ENCODE measurements at regions not wholly inside any gene's neighbourhood (a gene's known extent, or its start where the extent isn't known, plus 50 kb on each side); places are given as distances from the start of the nearest gene placed in this dataset.

- Histone ChIP-seq H3K4me1 (no peaks in the 10 kb centered on the region), H3K4me3 (ENCODE audit: low read depth, low read length) (no peak overlapping the region), H3K36me3 (no peaks in the 10 kb centered on the region), H3K9me3 (no peaks in the 10 kb centered on the region), H3K27me3 (no peaks in the 10 kb centered on the region)
- no peak for DNase-seq
- TF ChIP-seq CTCF (IDR thresholded peaks at IDR 0.05; ENCODE audit: low read depth, low read length): no peak
Observed at GRCh38 chr3:13133471-13133981, 60.3 kb upstream of the IQSEC1 start.

GRCh38 chr3:13132731-13133410 lies 59.6 kb upstream of the IQSEC1 start:
- no peak for TF ChIP-seq CTCF (IDR thresholded peaks at IDR 0.05; ENCODE audit: low read depth, low read length)

GRCh38 chr3:13132281-13132680 lies 59.1 kb upstream of the IQSEC1 start:
- TF ChIP-seq CTCF (IDR thresholded peaks at IDR 0.05; ENCODE audit: low read depth, low read length): no peak
- DNase-seq: no peak
- Histone ChIP-seq H3K4me3 (ENCODE audit: low read depth, low read length) (no peak overlapping the region), H3K9me3 (no peaks in the 10 kb centered on the region), H3K36me3 (no peaks in the 10 kb centered on the region), H3K4me1 (no peaks in the 10 kb centered on the region), H3K27me3 (no peaks in the 10 kb centered on the region)

More at GRCh38 chr3:13132731-13133410, 59.6 kb upstream of the IQSEC1 start:
- Histone ChIP-seq H3K36me3 (no peaks in the 10 kb centered on the region), H3K9me3 (no peaks in the 10 kb centered on the region), H3K4me3 (ENCODE audit: low read depth, low read length) (no peak overlapping the region), H3K27me3 (no peaks in the 10 kb centered on the region), H3K4me1 (no peaks in the 10 kb centered on the region)
- DNase-seq: no peak

- Histone ChIP-seq H3K4me3 (ENCODE audit: low read depth, low read length) (no peak overlapping the region), H3K4me1 (no peaks in the 10 kb centered on the region), H3K27me3 (no peaks in the 10 kb centered on the region), H3K36me3 (no peaks in the 10 kb centered on the region), H3K9me3 (no peaks in the 10 kb centered on the region)
- no peak for DNase-seq
- TF ChIP-seq CTCF (IDR thresholded peaks at IDR 0.05; ENCODE audit: low read depth, low read length): no peak
Observed at GRCh38 chr3:13130464-13131193, 57.4 kb upstream of the IQSEC1 start.

- no peaks in the 10 kb centered on the region for H3K27me3 ChIP-seq
Observed at GRCh38 chr3:13125092-13126015, 52.1 kb upstream of the IQSEC1 start.

More at GRCh38 chr3:13125092-13126015, 52.1 kb upstream of the IQSEC1 start:
- H3K36me3 ChIP-seq: no peaks in the 10 kb centered on the region
- no peak for DNase-seq
- no peak for TF ChIP-seq CTCF (IDR thresholded peaks at IDR 0.05; ENCODE audit: low read depth, low read length)
- no peaks in the 10 kb centered on the region for H3K4me1 ChIP-seq
- no peak overlapping the region for H3K4me3 ChIP-seq (ENCODE audit: low read depth, low read length)
- no peaks in the 10 kb centered on the region for H3K9me3 ChIP-seq
